ENCODE measurements at regions not wholly inside any gene's neighbourhood (a gene's known extent, or its start where the extent isn't known, plus 50 kb on each side); places are given as distances from the start of the nearest gene placed in this dataset.

DNA sequence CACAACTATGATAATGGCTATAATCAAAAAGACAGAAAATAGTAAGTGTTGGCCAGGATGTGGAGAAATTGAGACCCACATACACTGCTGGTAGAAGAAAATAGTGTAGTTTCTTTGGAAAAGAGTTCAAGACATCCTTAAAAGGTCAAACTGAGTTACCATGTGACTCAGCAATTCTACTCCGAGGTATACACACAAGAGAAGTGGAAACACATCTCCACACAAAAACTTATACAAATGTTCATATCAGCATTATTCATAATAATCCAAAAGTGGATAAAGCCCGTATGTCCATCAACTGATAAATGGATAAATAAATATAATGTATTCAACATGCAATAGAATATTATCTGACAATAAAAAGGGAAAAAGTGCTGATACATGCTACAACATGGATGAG, 532.2 kb downstream of the NR2F1-AS1 start:
- Mint-ChIP-seq H3K9me3 (ENCODE audit: low read depth) (no peaks in the 10 kb centered on the region), H3K36me3 (ENCODE audit: low read depth) (no peaks in the 10 kb centered on the region), H3K27ac (ENCODE audit: unreplicated experiment) (no peak overlapping the region), H3K4me1 (ENCODE audit: low read depth) (no peaks in the 10 kb centered on the region), H3K4me3 (ENCODE audit: unreplicated experiment) (no peak overlapping the region), H3K27me3 (ENCODE audit: low read depth) (no peaks in the 10 kb centered on the region)
- TF ChIP-seq, protein P1, sequence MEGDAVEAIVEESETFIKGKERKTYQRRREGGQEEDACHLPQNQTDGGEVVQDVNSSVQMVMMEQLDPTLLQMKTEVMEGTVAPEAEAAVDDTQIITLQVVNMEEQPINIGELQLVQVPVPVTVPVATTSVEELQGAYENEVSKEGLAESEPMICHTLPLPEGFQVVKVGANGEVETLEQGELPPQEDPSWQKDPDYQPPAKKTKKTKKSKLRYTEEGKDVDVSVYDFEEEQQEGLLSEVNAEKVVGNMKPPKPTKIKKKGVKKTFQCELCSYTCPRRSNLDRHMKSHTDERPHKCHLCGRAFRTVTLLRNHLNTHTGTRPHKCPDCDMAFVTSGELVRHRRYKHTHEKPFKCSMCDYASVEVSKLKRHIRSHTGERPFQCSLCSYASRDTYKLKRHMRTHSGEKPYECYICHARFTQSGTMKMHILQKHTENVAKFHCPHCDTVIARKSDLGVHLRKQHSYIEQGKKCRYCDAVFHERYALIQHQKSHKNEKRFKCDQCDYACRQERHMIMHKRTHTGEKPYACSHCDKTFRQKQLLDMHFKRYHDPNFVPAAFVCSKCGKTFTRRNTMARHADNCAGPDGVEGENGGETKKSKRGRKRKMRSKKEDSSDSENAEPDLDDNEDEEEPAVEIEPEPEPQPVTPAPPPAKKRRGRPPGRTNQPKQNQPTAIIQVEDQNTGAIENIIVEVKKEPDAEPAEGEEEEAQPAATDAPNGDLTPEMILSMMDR (IDR thresholded peaks at IDR 0.05): no peak
- DNase-seq (ENCODE audit: low spot score): no peak

DNA sequence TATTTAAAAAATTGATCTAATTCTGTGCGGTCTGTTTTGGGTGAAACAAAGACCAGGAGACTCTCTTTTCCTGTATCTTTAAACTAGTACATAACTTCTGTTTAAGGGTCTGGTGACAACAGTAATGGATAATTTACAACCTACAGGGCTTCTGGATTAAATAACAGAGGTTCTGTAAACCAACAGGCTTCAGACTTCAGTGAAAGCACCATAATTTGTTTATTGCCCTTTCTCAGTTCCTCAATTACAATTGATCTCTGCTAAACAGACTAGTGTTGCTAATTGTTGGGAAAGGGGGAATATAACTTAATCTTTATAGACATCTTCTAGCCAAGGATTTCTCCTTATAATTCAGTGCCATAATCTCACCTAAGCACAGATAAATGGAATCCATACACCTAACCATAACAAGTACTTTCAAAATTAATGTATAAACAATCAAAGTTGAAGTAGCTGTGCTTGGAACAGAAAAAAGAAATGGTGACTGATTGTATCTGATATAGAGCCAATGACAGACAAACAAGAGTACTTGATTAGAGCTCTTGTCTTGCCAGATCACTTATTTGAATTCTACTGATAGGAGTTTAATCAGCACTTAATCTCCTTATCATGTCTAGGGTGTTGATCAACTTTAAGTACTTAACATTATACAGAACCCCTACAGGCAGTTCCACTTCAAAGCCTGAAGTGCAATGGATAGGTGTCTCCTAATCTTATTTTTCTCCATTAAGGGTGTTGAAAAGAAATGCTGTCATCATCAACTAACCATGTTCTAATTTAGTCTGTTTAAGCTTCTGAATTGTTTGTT, 536.0 kb downstream of the NR2F1-AS1 start:
- no peaks in the 10 kb centered on the region for H3K36me3 Mint-ChIP-seq (ENCODE audit: low read depth)
- no peaks in the 10 kb centered on the region for H3K4me1 Mint-ChIP-seq (ENCODE audit: low read depth)
- TF ChIP-seq, protein P1 (IDR thresholded peaks at IDR 0.05): no peak
- no peaks in the 10 kb centered on the region for H3K9me3 Mint-ChIP-seq (ENCODE audit: low read depth)
- H3K27me3 Mint-ChIP-seq (ENCODE audit: low read depth): no peaks in the 10 kb centered on the region
- H3K27ac Mint-ChIP-seq (ENCODE audit: unreplicated experiment): no peak overlapping the region
- DNase-seq (ENCODE audit: low spot score): no peak
- no peak overlapping the region for H3K4me3 Mint-ChIP-seq (ENCODE audit: unreplicated experiment)

DNA sequence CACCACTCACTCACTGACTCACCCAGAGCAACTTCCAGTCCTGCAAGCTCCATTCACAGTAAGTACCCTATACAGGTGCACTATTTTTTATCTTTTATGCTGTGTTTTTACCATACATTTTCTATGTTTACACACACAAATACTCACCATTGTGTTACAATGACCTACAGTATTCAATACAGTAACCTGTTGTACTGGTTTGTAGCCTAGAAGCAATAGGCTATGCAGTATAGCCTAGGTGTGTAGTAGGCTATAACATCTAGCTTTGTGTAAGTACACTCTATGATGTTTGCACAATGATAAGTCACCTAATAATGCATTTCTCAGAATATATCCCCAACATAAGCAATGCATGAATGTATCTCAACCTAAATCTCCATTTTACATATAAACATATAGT, 541.1 kb downstream of the NR2F1-AS1 start:
- DNase-seq (ENCODE audit: low spot score): no peak
- TF ChIP-seq, protein P1 (IDR thresholded peaks at IDR 0.05): no peak
- H3K9me3 Mint-ChIP-seq (ENCODE audit: low read depth): no peaks in the 10 kb centered on the region
- H3K27me3 Mint-ChIP-seq (ENCODE audit: low read depth): no peaks in the 10 kb centered on the region
- H3K4me1 Mint-ChIP-seq (ENCODE audit: low read depth): peaks cover 6% of the 10 kb centered on the region
- H3K27ac Mint-ChIP-seq (ENCODE audit: unreplicated experiment): no peak overlapping the region
- H3K36me3 Mint-ChIP-seq (ENCODE audit: low read depth): no peaks in the 10 kb centered on the region
- no peak overlapping the region for H3K4me3 Mint-ChIP-seq (ENCODE audit: unreplicated experiment)

DNA sequence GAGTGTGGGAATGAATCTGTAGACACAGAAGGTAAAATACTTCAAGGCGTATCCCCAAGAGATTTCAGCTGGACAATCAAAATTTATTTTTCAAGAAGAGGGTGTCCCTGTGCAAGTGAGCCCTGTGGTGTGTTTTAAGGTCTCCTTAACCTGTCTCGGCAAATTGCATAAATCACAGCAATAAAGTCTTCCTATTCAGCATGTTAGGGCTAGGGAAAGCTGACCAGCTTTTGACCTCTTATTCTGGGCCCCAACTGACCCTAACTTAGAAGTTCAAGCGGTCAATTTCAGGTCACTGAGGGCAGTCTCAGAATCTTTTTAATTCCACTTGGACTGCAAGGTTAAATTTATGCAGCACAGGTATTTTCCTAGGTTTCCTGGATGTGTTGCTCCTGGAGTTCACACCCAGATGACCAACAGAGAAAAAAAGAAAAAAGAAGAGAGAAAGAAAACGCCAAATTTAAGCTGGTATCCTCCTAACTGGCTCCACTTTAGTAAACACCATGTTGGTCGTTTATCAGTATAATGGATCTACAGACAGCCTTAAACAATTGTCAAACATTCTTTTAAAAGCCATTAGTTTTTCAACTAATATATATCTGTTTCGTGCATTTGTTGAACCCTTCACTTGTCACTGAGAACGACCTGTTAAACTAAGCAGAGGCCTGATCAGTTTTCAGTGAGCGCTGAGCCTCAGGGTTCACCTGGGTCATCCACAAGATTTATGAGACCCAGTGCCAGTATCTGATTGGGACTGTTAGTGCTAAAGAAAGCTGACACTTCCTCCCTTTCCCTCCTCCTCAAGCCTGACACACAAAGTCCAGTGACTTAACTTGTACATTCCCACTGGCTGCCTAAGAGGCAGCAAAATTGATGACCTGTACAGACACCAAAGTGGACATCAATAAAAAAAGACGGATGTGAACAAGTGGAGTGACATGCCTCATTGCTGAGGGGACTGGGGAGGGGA, 546.1 kb downstream of the NR2F1-AS1 start:
- Mint-ChIP-seq H3K36me3 (ENCODE audit: low read depth) (no peaks in the 10 kb centered on the region), H3K4me3 (ENCODE audit: unreplicated experiment) (no peak overlapping the region), H3K27me3 (ENCODE audit: low read depth) (no peaks in the 10 kb centered on the region), H3K9me3 (ENCODE audit: low read depth) (no peaks in the 10 kb centered on the region), H3K27ac (ENCODE audit: unreplicated experiment) (no peak overlapping the region), H3K4me1 (ENCODE audit: low read depth) (peaks cover 6% of the 10 kb centered on the region)
- no peak for DNase-seq (ENCODE audit: low spot score)
- TF ChIP-seq, protein P1 (IDR thresholded peaks at IDR 0.05): no peak

DNA sequence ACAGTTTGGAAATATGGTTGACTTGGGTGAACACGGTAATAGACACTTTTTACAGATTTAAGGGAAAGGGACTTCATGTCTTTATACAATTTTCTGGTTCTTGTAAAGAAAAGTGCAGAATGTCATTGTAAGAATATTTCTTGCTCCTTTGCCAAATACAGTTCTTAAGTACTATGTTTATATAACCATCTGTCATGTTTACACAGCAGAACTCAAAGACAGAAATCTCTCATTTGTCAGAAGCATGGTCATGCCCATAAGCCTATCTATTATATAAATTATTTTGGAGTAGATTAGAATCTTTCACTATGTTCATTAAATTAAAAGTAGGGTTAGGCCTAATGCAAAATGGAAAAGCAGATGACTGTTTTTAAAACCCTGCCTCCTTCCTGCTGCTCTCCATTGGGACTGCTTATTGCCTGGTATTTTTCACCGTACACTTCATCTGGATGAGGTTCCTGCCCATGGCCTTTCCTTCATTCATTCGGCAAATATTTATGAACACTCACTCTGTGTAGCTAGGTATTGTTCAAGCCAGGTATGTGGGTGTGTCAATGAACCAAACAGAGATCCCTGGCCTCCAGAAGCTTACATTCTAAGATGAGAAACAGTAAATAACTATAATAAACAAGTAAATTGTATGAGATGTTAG, 558.1 kb downstream of the NR2F1-AS1 start:
- TF ChIP-seq, protein P1 (IDR thresholded peaks at IDR 0.05): no peak
- Mint-ChIP-seq H3K27me3 (ENCODE audit: low read depth) (no peaks in the 10 kb centered on the region), H3K36me3 (ENCODE audit: low read depth) (no peaks in the 10 kb centered on the region), H3K9me3 (ENCODE audit: low read depth) (no peaks in the 10 kb centered on the region), H3K4me3 (ENCODE audit: unreplicated experiment) (no peak overlapping the region), H3K4me1 (ENCODE audit: low read depth) (peaks cover 18% of the 10 kb centered on the region), H3K27ac (ENCODE audit: unreplicated experiment) (no peak overlapping the region)
- DNase-seq (ENCODE audit: low spot score): no peak
